ENCODE measurements at regions not wholly inside any gene's neighbourhood (a gene's known extent, or its start where the extent isn't known, plus 50 kb on each side); places are given as distances from the start of the nearest gene placed in this dataset.

- H3K36me3 ChIP-seq = no peaks in the 10 kb centered on the region
- no peaks in the 10 kb centered on the region for H3K27me3 ChIP-seq (replicated peaks; ENCODE audit: insufficient read depth)
- H3K27ac ChIP-seq = no peak overlapping the region
- no peaks in the 10 kb centered on the region for H3K9me3 ChIP-seq
- 89% methylated on average over 2 of the region's 2 CpGs for WGBS
- intact Hi-C loops (cut with DNase I) = no loop called here
- no peak overlapping the region for H3K4me3 ChIP-seq
- TF ChIP-seq POLR2AphosphoS5 (IDR thresholded peaks at IDR 0.05) = no peak
- DNase-seq (ENCODE audit: low spot score) = no peak
- no peaks in the 10 kb centered on the region for H3K4me1 ChIP-seq (replicated peaks)
Measured at GRCh38 chr4:100569196-100569595, 51.4 kb upstream of the EMCN start.

All from prostate gland (tissue), 2 donors.